H1 (cell line): ENCODE measurements at regions not wholly inside any gene's neighbourhood (a gene's known extent, or its start where the extent isn't known, plus 50 kb on each side); places are given as distances from the start of the nearest gene placed in this dataset.

Experiments used
- CTCF ChIA-PET: fragments of 300-600 bp; sonication (Branson Sonifier 250); formaldehyde crosslinking; loops from one replicate; lab custom pipeline; 2021; ENCODE audit not compliant: partially characterized antibody; lab: Charles Lee
- POLR2A ChIA-PET: fragments of 300-600 bp; sonication (Branson Sonifier 250); formaldehyde crosslinking; loops from one replicate; lab custom pipeline; 2021; ENCODE audit warnings: inconsistent platforms; ENCODE audit not compliant: partially characterized antibody; lab: Charles Lee
- DNase-seq, 2 experiments: peaks; one replicate each; pipeline versions ENCODE4 v3.0.0 to v3.0.0-alpha.2; 2010 to 2022; ENCODE audit warnings: low spot score in 2 of 2, low read depth in 1 of 2, mixed read lengths in 1 of 2
- FAIRE-seq: peaks from 2 replicates; lab custom pipeline; 2011; peaks lifted over from hg19 to GRCh38; lab: Jason Lieb, UNC
- H2AFZ ChIP-seq: 2 replicates; pipeline ENCODE4 v1.8.1; 2012; ENCODE audit warnings: low read length, inconsistent platforms
- H2AK5ac ChIP-seq: 2 replicates; pipeline ENCODE4 v1.6.1; 2013; ENCODE audit warnings: low read depth, low read length
- H2BK120ac ChIP-seq: replicated peaks from 2 replicates; pipeline ENCODE3; 2013; ENCODE audit warnings: low read depth, low read length, inconsistent platforms
- H2BK12ac ChIP-seq: 2 replicates; pipeline ENCODE4 v1.6.1; 2013; ENCODE audit warnings: low read depth, low read length
- H2BK15ac ChIP-seq: 2 replicates; pipeline ENCODE4 v1.6.1; 2013; ENCODE audit warnings: low read length
- H2BK20ac ChIP-seq: 2 replicates; pipeline ENCODE4 v1.6.1; 2013; ENCODE audit warnings: low read length
- H2BK5ac ChIP-seq: 2 replicates; pipeline ENCODE4 v1.6.1; 2013; ENCODE audit warnings: low read depth, low read length
- H3K14ac ChIP-seq: 2 replicates; pipeline ENCODE4 v1.6.1; 2013; ENCODE audit warnings: inconsistent platforms; ENCODE audit not compliant: insufficient read length
- H3K18ac ChIP-seq: 2 replicates; pipeline ENCODE4 v1.6.1; 2013; ENCODE audit warnings: low read length; ENCODE audit errors: extremely low read depth
- H3K23ac ChIP-seq: 2 replicates; pipeline ENCODE4 v1.6.1; 2013; ENCODE audit warnings: inconsistent platforms; ENCODE audit not compliant: insufficient read length
- H3K23me2 ChIP-seq: 2 replicates; pipeline ENCODE4 v1.6.1; 2013; ENCODE audit warnings: low read depth, low read length
- H3K27ac ChIP-seq: 2 replicates; pipeline ENCODE4 v1.6.1; 2011; ENCODE audit warnings: low read depth, low read length, inconsistent platforms
- H3K27me3 ChIP-seq, 4 experiments: replicated peaks in 1 of 4; 1 replicate in 1 of 4; 2 replicates in 3 of 4; pipeline versions ENCODE4 v1.6.1 to v1.8.1; 2011 to 2013; ENCODE audit warnings: low read length in 3 of 4, mild to moderate bottlenecking in 3 of 4, inconsistent platforms in 2 of 4, mixed read lengths in 2 of 4, moderate library complexity in 1 of 4; ENCODE audit not compliant: control insufficient read depth in 3 of 4, insufficient read depth in 3 of 4; ENCODE audit errors: extremely low read depth in 1 of 4
- H3K36me3 ChIP-seq, 4 experiments: 2 replicates each; pipeline versions ENCODE4 v1.6.1 to v1.8.1; 2011 to 2013; ENCODE audit warnings: mild to moderate bottlenecking in 4 of 4, low read length in 3 of 4, moderate library complexity in 2 of 4, control low read depth in 1 of 4, inconsistent platforms in 1 of 4; ENCODE audit not compliant: insufficient read depth in 4 of 4, control insufficient read depth in 2 of 4
- H3K4ac ChIP-seq: replicated peaks from 2 replicates; pipeline ENCODE3; 2013; ENCODE audit warnings: low read length, low read depth, mixed read lengths, inconsistent platforms; ENCODE audit not compliant: insufficient read length
- H3K4me1 ChIP-seq, 4 experiments: replicated peaks in 1 of 4; 1 replicate in 1 of 4; 2 replicates in 3 of 4; pipeline versions ENCODE4 v1.6.1 to v1.8.1; 2011 to 2013; ENCODE audit warnings: low read length in 3 of 4, inconsistent platforms in 2 of 4, mixed read lengths in 1 of 4; ENCODE audit not compliant: insufficient read depth in 4 of 4, control insufficient read depth in 3 of 4
- H3K4me2 ChIP-seq, 2 experiments: 2 replicates each; pipeline versions ENCODE4 v1.6.1 to v1.8.1; 2011 to 2013; ENCODE audit warnings: low read depth in 2 of 2, low read length in 2 of 2, control low read depth in 1 of 2, inconsistent platforms in 1 of 2, mild to moderate bottlenecking in 1 of 2; ENCODE audit not compliant: insufficient read depth in 1 of 2
- H3K4me3 ChIP-seq, 4 experiments: fragments of 200-600, 300-600 bp in 1 of 4; sonication (generic), shearing (Covaris generic), sonication (Bioruptor Twin) in 1 of 4; 2 replicates each; pipeline versions ENCODE4 v1.5.1 to v1.8.1; 2011 to 2016; ENCODE audit warnings: low read length in 4 of 4, low read depth in 3 of 4, control low read depth in 2 of 4, inconsistent platforms in 2 of 4, mild to moderate bottlenecking in 2 of 4, mixed read lengths in 1 of 4, moderate library complexity in 1 of 4; ENCODE audit not compliant: insufficient read depth in 2 of 4; ENCODE audit errors: extremely low read depth in 1 of 4
- H3K56ac ChIP-seq: replicated peaks from 2 replicates; pipeline ENCODE3; 2013; ENCODE audit warnings: low read depth, mild to moderate bottlenecking, mixed read lengths, low read length, inconsistent platforms; ENCODE audit not compliant: insufficient read length
- H3K79me1 ChIP-seq: 2 replicates; pipeline ENCODE4 v1.6.1; 2013; ENCODE audit warnings: low read depth, low read length, control low read depth
- H3K79me2 ChIP-seq, 2 experiments: 2 replicates each; pipeline versions ENCODE4 v1.6.1 to v1.8.1; 2012 to 2013; ENCODE audit warnings: low read length in 2 of 2, mild to moderate bottlenecking in 2 of 2, inconsistent platforms in 1 of 2; ENCODE audit not compliant: insufficient read depth in 2 of 2, control insufficient read depth in 1 of 2
- H3K9ac ChIP-seq, 4 experiments: replicated peaks in 1 of 4; 1 replicate in 1 of 4; 2 replicates in 3 of 4; pipeline versions ENCODE4 v1.6.1 to v1.8.1; 2011 to 2013; ENCODE audit warnings: low read depth in 3 of 4, low read length in 3 of 4, control low read depth in 2 of 4, mild to moderate bottlenecking in 2 of 4, moderate library complexity in 2 of 4, inconsistent platforms in 1 of 4; ENCODE audit errors: extremely low read depth in 1 of 4
- H3K9me3 ChIP-seq, 2 experiments: 2 replicates each; pipeline versions ENCODE4 v1.6.1 to v1.8.1; 2012 to 2013; ENCODE audit warnings: mild to moderate bottlenecking in 2 of 2, moderate library complexity in 2 of 2, control low read depth in 1 of 2, inconsistent platforms in 1 of 2, low read depth in 1 of 2, low read length in 1 of 2, mixed read lengths in 1 of 2; ENCODE audit not compliant: insufficient read depth in 2 of 2
- H4K20me1 ChIP-seq, 2 experiments: replicated peaks in 1 of 2; 2 replicates each; pipeline versions ENCODE3 to v1.8.1; 2011 to 2013; ENCODE audit warnings: inconsistent platforms in 2 of 2, low read length in 2 of 2, mild to moderate bottlenecking in 1 of 2; ENCODE audit not compliant: insufficient read depth in 2 of 2, control insufficient read depth in 1 of 2
- H4K5ac ChIP-seq: 2 replicates; pipeline ENCODE4 v1.6.1; 2013; ENCODE audit warnings: low read length, low read depth, mixed read lengths, inconsistent platforms; ENCODE audit not compliant: insufficient read length
- H4K8ac ChIP-seq: 2 replicates; pipeline ENCODE4 v1.8.0; 2013; ENCODE audit warnings: mild to moderate bottlenecking, moderate library complexity, low read length, inconsistent platforms; ENCODE audit not compliant: insufficient read depth; ENCODE audit errors: extremely low read depth
- H4K91ac ChIP-seq: replicated peaks from 2 replicates; pipeline ENCODE3; 2013; ENCODE audit warnings: low read length, mixed read lengths, inconsistent platforms; ENCODE audit not compliant: insufficient read length
- BCL11A ChIP-seq, 2 experiments: IDR thresholded peaks; one replicate each; pipeline ENCODE4 v1.6.1; 2011; ENCODE audit warnings: low read depth in 2 of 2, low read length in 2 of 2, mild to moderate bottlenecking in 2 of 2
- E2F6 ChIP-seq: IDR thresholded peaks from 2 replicates; pipeline ENCODE4 v1.6.1; 2012; ENCODE audit warnings: inconsistent platforms
- RAD21 ChIP-seq, 2 experiments: IDR thresholded peaks in 1 of 2; conservative IDR thresholded peaks in 1 of 2; 2 replicates each; pipeline ENCODE4 v1.6.1; 2011; ENCODE audit warnings: low read depth in 2 of 2, low read length in 2 of 2, improper control_type of control experiment in 1 of 2, inconsistent platforms in 1 of 2, mild to moderate bottlenecking in 1 of 2, moderate library complexity in 1 of 2
- WGBS, 2 experiments: shearing (Covaris generic) in 1 of 2; methylation state at CpG; one replicate each; pipeline versions ENCODE4 v1.1.6 to v1.1.7; 2013 to 2015; ENCODE audit warnings: low lambda C conversion rate in 2 of 2, mixed read lengths in 2 of 2, inconsistent platforms in 1 of 2, low coverage in 1 of 2, missing lambda C conversion rate in 1 of 2; ENCODE audit not compliant: insufficient replicate concordance in 2 of 2, insufficient coverage in 1 of 2, insufficient read length in 1 of 2; ENCODE audit errors: extremely low coverage in 1 of 2, missing lambda C conversion rate in 1 of 2; 5-methylcytosine and 5-hydroxymethylcytosine counted together

GRCh38 chr3:73768524-73769308 lies 144.0 kb upstream of the PDZRN3 start:
- no peak overlapping the region for H3K56ac ChIP-seq
- TF ChIP-seq BCL11A (IDR thresholded peaks at IDR 0.05; ENCODE audit: low read depth in 2 of 2, low read length in 2 of 2) = no peak
- no peak for TF ChIP-seq E2F6
- TF ChIP-seq RAD21 (IDR thresholded peaks at IDR 0.05 in 1 of 2, conservative IDR thresholded peaks at IDR 0.05 in 1 of 2; ENCODE audit: low read depth in 2 of 2, low read length in 2 of 2) = peak; percentile 50 to 68
- DNase-seq (no peak), FAIRE-seq (no peak)
- no peaks in the 10 kb centered on the region for H3K27me3 ChIP-seq
- H2BK15ac ChIP-seq = no peak overlapping the region
- H3K23ac ChIP-seq = no peak overlapping the region
- no peak overlapping the region for H3K18ac ChIP-seq
- H2BK5ac ChIP-seq = no peak overlapping the region
- H2BK120ac ChIP-seq = no peak overlapping the region
- no peak overlapping the region for H4K8ac ChIP-seq
- H2BK12ac ChIP-seq = no peak overlapping the region
- H3K27ac ChIP-seq = no peak overlapping the region
- ChIA-PET CTCF (interaction anchor here (1.0 to 1.6 kb wide), 6 partner anchors 9 to 278 kb away, joined by 3 to 5 read pairs (median 4); no protein-coding TSS in a partner anchor), POLR2A (no interaction called here)
- 92% methylated on average over 5 of the region's 5 CpGs; no CpG with 5 or more reads in 1 of the 2 experiments for WGBS, 2 experiments
- H2AK5ac ChIP-seq = no peak overlapping the region
- H3K4me2 ChIP-seq = no peak overlapping the region
- H2AFZ ChIP-seq = no peak overlapping the region
- no peak overlapping the region for H3K14ac ChIP-seq
- no peaks in the 10 kb centered on the region for H3K79me2 ChIP-seq
- no peak overlapping the region for H2BK20ac ChIP-seq
- H3K79me1 ChIP-seq = no peaks in the 10 kb centered on the region
- H3K4me1 ChIP-seq = peaks cover 0 to 16% (median 10%) of the 10 kb centered on the region in 4 experiments; a peak in 3 of 7 replicates
- H3K36me3 ChIP-seq = no peaks in the 10 kb centered on the region; a peak in 1 of 8 replicates
- no peak overlapping the region for H3K4ac ChIP-seq
- H4K91ac ChIP-seq = no peak overlapping the region
- H3K4me3 ChIP-seq = no peak overlapping the region
- H3K9me3 ChIP-seq = peaks cover 5 to 7% of the 10 kb centered on the region in 2 experiments
- no peak overlapping the region for H4K5ac ChIP-seq
- no peaks in the 10 kb centered on the region for H3K23me2 ChIP-seq
- H3K9ac ChIP-seq = no peak overlapping the region
- no peaks in the 10 kb centered on the region for H4K20me1 ChIP-seq
